Ishikawa (cell line): ENCODE measurements at regions not wholly inside any gene's neighbourhood (a gene's known extent, or its start where the extent isn't known, plus 50 kb on each side); places are given as distances from the start of the nearest gene placed in this dataset.

Experiments
- CEBPB ChIP-seq: IDR thresholded peaks from 2 replicates; pipeline ENCODE4 v1.6.1; 2012
- CREB1 ChIP-seq: IDR thresholded peaks from 2 replicates; pipeline ENCODE4 v1.6.1; 2012; ENCODE audit warnings: low read depth
- EGR1 ChIP-seq: IDR thresholded peaks from 2 replicates; pipeline ENCODE4 v1.6.1; 2012
- EP300 ChIP-seq: IDR thresholded peaks from 2 replicates; pipeline ENCODE4 v1.6.1; 2012; ENCODE audit warnings: borderline replicate concordance
- FOXM1 ChIP-seq: IDR thresholded peaks from 2 replicates; pipeline ENCODE4 v1.6.1; 2012; ENCODE audit warnings: low read depth, borderline replicate concordance
- MAX ChIP-seq: IDR thresholded peaks from 2 replicates; pipeline ENCODE4 v1.6.1; 2012
- NFIC ChIP-seq: IDR thresholded peaks from 2 replicates; pipeline ENCODE4 v1.6.1; 2012
- RAD21 ChIP-seq: IDR thresholded peaks from 2 replicates; pipeline ENCODE4 v1.6.1; 2012; ENCODE audit warnings: low read depth
- REST ChIP-seq: IDR thresholded peaks from 2 replicates; pipeline ENCODE4 v1.6.1; 2012; ENCODE audit warnings: low read depth, mild to moderate bottlenecking
- TAF1 ChIP-seq: IDR thresholded peaks from 2 replicates; pipeline ENCODE4 v1.6.1; 2012; ENCODE audit warnings: low read depth, mild to moderate bottlenecking
- TCF12 ChIP-seq: IDR thresholded peaks from 2 replicates; pipeline ENCODE4 v1.6.1; 2012; ENCODE audit warnings: low read depth
- TEAD4 ChIP-seq: IDR thresholded peaks from 2 replicates; pipeline ENCODE4 v1.6.1; 2012
- USF1 ChIP-seq: IDR thresholded peaks from 2 replicates; pipeline ENCODE4 v1.6.1; 2012
- YY1 ChIP-seq: IDR thresholded peaks from 2 replicates; pipeline ENCODE4 v1.6.1; 2012; ENCODE audit warnings: low read depth
- ZBTB7A ChIP-seq: IDR thresholded peaks from 2 replicates; pipeline ENCODE4 v1.6.1; 2012; ENCODE audit warnings: low read depth

- no peak for TF ChIP-seq FOXM1
Measured at GRCh38 chr6:117204903-117205302, 60.5 kb upstream of the VGLL2 start.

GRCh38 chr6:117205876-117206275 is 59.5 kb upstream of the VGLL2 start:
- TF ChIP-seq EGR1 (no peak), TCF12 (no peak), USF1 (no peak), TAF1 (no peak), CREB1 (no peak), MAX (no peak), RAD21 (no peak), CEBPB (no peak), FOXM1 (no peak), ZBTB7A (no peak), TEAD4 (no peak), YY1 (no peak), NFIC (no peak)

- no peak for TF ChIP-seq CREB1
Measured at GRCh38 chr6:117206522-117206921, 58.8 kb upstream of the VGLL2 start.

GRCh38 chr6:117206944-117207687 is 58.2 kb upstream of the VGLL2 start:
- TF ChIP-seq ZBTB7A = no peak
- no peak for TF ChIP-seq RAD21
- TF ChIP-seq FOXM1 = no peak
- TF ChIP-seq MAX = no peak
- no peak for TF ChIP-seq TCF12
- TF ChIP-seq TAF1 = no peak
- TF ChIP-seq YY1 = no peak
- TF ChIP-seq TEAD4 = no peak
- no peak for TF ChIP-seq NFIC
- no peak for TF ChIP-seq REST
- no peak for TF ChIP-seq EGR1
- TF ChIP-seq USF1 = no peak
- TF ChIP-seq CEBPB = no peak
- TF ChIP-seq CREB1 = no peak
- TF ChIP-seq EP300 = no peak

- TF ChIP-seq TCF12 (no peak), MAX (no peak), FOXM1 (no peak), NFIC (no peak), ZBTB7A (no peak), EGR1 (no peak), YY1 (no peak), TAF1 (no peak), CEBPB (no peak), USF1 (no peak)
Measured at GRCh38 chr6:117210279-117210678, 55.1 kb upstream of the VGLL2 start.

- TF ChIP-seq FOXM1 (no peak), MAX (no peak), TEAD4 (no peak), CEBPB (no peak), TAF1 (no peak), USF1 (no peak), NFIC (no peak), REST (no peak), TCF12 (no peak), CREB1 (no peak), EP300 (no peak), YY1 (no peak)
Measured at GRCh38 chr6:117215353-117216090, 49.8 kb upstream of the VGLL2 start.
